NT2/D1 (cell line): ENCODE measurements at regions not wholly inside any gene's neighbourhood (a gene's known extent, or its start where the extent isn't known, plus 50 kb on each side); places are given as distances from the start of the nearest gene placed in this dataset.

Source experiments
- DNase-seq: peaks from one replicate; pipeline ENCODE4 v3.0.0-alpha.2; 2011; ENCODE audit warnings: low read depth, low spot score
- H3K27me3 ChIP-seq: 2 replicates; pipeline ENCODE4 v1.6.0; 2011; ENCODE audit warnings: mild to moderate bottlenecking; ENCODE audit not compliant: insufficient read length, insufficient read depth
- H3K36me3 ChIP-seq: 2 replicates; pipeline ENCODE4 v1.6.1; 2011; ENCODE audit warnings: mild to moderate bottlenecking, low read length, mixed read lengths; ENCODE audit not compliant: insufficient read depth, insufficient read length
- H3K4me1 ChIP-seq: 2 replicates; pipeline ENCODE4 v1.5.1; 2011; ENCODE audit not compliant: insufficient read depth, insufficient read length
- H3K4me3 ChIP-seq: 2 replicates; pipeline ENCODE4 v1.5.1; 2011; ENCODE audit warnings: low read depth; ENCODE audit not compliant: insufficient read length
- H3K9ac ChIP-seq: 2 replicates; pipeline ENCODE4 v1.6.0; 2011; ENCODE audit warnings: low read depth; ENCODE audit not compliant: insufficient read length
- H3K9me3 ChIP-seq: 2 replicates; pipeline ENCODE4 v1.5.1; 2011; ENCODE audit warnings: mild to moderate bottlenecking, low read length; ENCODE audit not compliant: insufficient read depth
- SUZ12 ChIP-seq: IDR thresholded peaks from 2 replicates; pipeline ENCODE4 v1.6.1; 2011; ENCODE audit not compliant: insufficient read length, insufficient read depth; ENCODE audit errors: extremely low read depth
- YY1 ChIP-seq: IDR thresholded peaks from 2 replicates; pipeline ENCODE4 v1.6.1; 2011; ENCODE audit not compliant: insufficient read length, insufficient read depth
- ZNF274 ChIP-seq: IDR thresholded peaks from 2 replicates; pipeline ENCODE4 v1.6.1; 2011; ENCODE audit warnings: mild to moderate bottlenecking, low read depth, low read length

DNA sequence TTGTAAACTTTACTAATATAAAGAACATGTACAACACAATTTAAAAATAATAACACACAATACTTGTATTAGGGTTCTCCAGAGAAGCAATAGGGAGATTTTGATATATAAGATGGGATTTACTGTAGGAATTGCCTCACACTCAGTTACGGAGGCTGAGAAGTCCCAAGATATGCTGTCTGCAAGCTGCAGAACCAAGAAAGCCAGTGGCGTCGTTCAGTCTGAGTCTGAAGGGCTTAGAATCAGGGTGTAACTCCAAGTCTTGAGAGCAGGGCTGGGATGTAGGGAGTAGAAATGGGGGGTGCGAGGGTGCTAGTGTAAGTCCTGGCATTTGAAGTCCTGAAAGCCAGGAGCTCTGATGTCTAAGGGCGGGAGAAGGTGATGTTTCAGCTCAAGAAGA is 206.6 kb upstream of the HES1 start:
- no peak overlapping the region for H3K9ac ChIP-seq
- DNase-seq: no peak
- H3K9me3 ChIP-seq: peaks cover 11% of the 10 kb centered on the region; the same call in 1 of the 2 replicates
- H3K4me3 ChIP-seq: no peak overlapping the region
- H3K27me3 ChIP-seq: no peaks in the 10 kb centered on the region
- no peak for TF ChIP-seq ZNF274
- no peaks in the 10 kb centered on the region for H3K36me3 ChIP-seq
- no peaks in the 10 kb centered on the region for H3K4me1 ChIP-seq

DNA sequence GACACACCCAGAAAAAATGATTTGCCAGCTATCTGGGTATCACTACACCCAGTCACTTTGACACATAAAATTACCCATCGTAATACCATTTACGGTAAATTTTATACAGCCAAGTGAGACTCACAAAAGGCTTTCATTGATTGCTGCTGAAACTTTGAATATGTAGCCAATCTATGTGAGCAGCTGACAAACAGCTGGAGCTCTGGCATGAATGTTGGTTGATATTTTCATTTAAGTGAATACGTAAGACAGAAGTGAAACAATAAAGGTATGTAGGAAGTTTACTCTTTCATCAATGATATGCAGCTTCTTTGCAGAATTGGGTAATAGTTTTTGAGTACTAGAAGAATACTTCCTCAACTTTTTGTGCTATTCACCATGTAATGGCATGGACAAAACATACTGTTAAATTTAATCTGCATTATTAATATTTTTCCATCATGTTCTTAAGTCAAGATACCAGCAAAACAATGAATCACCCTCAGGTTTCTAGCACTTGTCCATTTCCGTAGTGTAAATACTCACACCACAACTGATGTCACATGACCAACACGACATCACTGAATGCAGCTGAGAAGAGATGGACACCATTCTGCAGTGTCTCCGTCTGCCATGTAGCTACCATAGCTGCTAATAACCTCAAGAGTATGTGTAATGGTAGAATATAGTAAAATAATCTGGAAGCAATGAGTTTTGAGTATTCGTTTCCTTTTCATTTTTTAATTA is 205.9 kb upstream of the HES1 start:
- H3K36me3 ChIP-seq: no peaks in the 10 kb centered on the region
- DNase-seq: no peak
- H3K9ac ChIP-seq: no peak overlapping the region
- H3K4me1 ChIP-seq: no peaks in the 10 kb centered on the region
- H3K9me3 ChIP-seq: peaks cover 12% of the 10 kb centered on the region
- no peaks in the 10 kb centered on the region for H3K27me3 ChIP-seq
- TF ChIP-seq SUZ12: no peak
- no peak for TF ChIP-seq ZNF274
- TF ChIP-seq YY1: no peak
- no peak overlapping the region for H3K4me3 ChIP-seq

- TF ChIP-seq SUZ12 (no peak), ZNF274 (no peak), YY1 (no peak)
- peaks cover 22% of the 10 kb centered on the region for H3K9me3 ChIP-seq
- no peak overlapping the region for H3K4me3 ChIP-seq
- H3K4me1 ChIP-seq: no peaks in the 10 kb centered on the region
- no peak for DNase-seq
- no peaks in the 10 kb centered on the region for H3K36me3 ChIP-seq
- no peak overlapping the region for H3K9ac ChIP-seq
- no peaks in the 10 kb centered on the region for H3K27me3 ChIP-seq
These were observed 203.8 kb upstream of the HES1 start for GRCh38 chr3:193932136-193932535.

DNA sequence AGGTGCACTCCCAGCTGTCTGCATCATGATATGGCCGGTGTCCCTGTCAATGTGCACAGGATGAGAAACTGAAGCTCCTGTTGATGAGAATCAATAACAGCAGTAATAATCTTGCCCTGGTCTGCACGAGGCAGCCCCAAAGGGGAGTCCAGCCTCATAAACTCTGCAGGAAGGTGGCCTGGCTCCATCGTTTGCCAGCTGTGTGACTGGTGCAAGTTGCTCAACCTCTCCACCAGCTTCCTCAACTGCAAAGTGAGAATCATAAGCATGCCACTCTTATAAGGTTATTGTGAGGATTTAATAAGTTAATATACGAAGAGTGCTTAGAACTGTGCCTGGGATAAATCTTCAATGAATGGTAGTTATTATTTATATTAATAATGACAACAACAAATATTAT is 203.4 kb upstream of the HES1 start:
- Histone ChIP-seq H3K9ac (no peak overlapping the region), H3K36me3 (no peaks in the 10 kb centered on the region), H3K4me3 (no peak overlapping the region), H3K27me3 (no peaks in the 10 kb centered on the region), H3K4me1 (no peaks in the 10 kb centered on the region), H3K9me3 (peaks cover 22% of the 10 kb centered on the region)
- no peak for DNase-seq
- TF ChIP-seq ZNF274 (no peak), YY1 (no peak), SUZ12 (no peak)

GRCh38 chr3:193933451-193933850 is 202.5 kb upstream of the HES1 start:
- peaks cover 22% of the 10 kb centered on the region for H3K9me3 ChIP-seq
- no peak overlapping the region for H3K9ac ChIP-seq
- no peaks in the 10 kb centered on the region for H3K4me1 ChIP-seq
- TF ChIP-seq ZNF274 (no peak), YY1 (no peak), SUZ12 (no peak)
- H3K27me3 ChIP-seq: no peaks in the 10 kb centered on the region
- H3K4me3 ChIP-seq: no peak overlapping the region
- DNase-seq: no peak
- no peaks in the 10 kb centered on the region for H3K36me3 ChIP-seq

GRCh38 chr3:193935916-193936315 is 200.0 kb upstream of the HES1 start:
- Histone ChIP-seq H3K9ac (no peak overlapping the region), H3K9me3 (peaks cover 22% of the 10 kb centered on the region), H3K4me1 (peaks cover 2% of the 10 kb centered on the region), H3K36me3 (no peaks in the 10 kb centered on the region), H3K27me3 (no peaks in the 10 kb centered on the region), H3K4me3 (no peak overlapping the region)
- no peak for DNase-seq
- TF ChIP-seq YY1 (no peak), SUZ12 (no peak), ZNF274 (no peak)

- DNase-seq: no peak
- H3K4me3 ChIP-seq: no peak overlapping the region
- TF ChIP-seq ZNF274 (no peak), YY1 (no peak), SUZ12 (no peak)
- no peak overlapping the region for H3K9ac ChIP-seq
- peaks cover 18% of the 10 kb centered on the region for H3K9me3 ChIP-seq
- peaks cover 5% of the 10 kb centered on the region for H3K27me3 ChIP-seq
- H3K4me1 ChIP-seq: peaks cover 6% of the 10 kb centered on the region
- H3K36me3 ChIP-seq: no peaks in the 10 kb centered on the region
These were observed 197.3 kb upstream of the HES1 start for GRCh38 chr3:193938613-193939012.
